ENCODE measurements at regions not wholly inside any gene's neighbourhood (a gene's known extent, or its start where the extent isn't known, plus 50 kb on each side); places are given as distances from the start of the nearest gene placed in this dataset.
"Not testable (repeated sequence)": the region's sequence is repeated elsewhere in the genome, so short reads cannot be mapped to it uniquely, and the experiment has no call there.

GRCh38 chr14:86072116-86072894 is 542.4 kb downstream of the FLRT2 start:
- TF ChIP-seq, protein P1, sequence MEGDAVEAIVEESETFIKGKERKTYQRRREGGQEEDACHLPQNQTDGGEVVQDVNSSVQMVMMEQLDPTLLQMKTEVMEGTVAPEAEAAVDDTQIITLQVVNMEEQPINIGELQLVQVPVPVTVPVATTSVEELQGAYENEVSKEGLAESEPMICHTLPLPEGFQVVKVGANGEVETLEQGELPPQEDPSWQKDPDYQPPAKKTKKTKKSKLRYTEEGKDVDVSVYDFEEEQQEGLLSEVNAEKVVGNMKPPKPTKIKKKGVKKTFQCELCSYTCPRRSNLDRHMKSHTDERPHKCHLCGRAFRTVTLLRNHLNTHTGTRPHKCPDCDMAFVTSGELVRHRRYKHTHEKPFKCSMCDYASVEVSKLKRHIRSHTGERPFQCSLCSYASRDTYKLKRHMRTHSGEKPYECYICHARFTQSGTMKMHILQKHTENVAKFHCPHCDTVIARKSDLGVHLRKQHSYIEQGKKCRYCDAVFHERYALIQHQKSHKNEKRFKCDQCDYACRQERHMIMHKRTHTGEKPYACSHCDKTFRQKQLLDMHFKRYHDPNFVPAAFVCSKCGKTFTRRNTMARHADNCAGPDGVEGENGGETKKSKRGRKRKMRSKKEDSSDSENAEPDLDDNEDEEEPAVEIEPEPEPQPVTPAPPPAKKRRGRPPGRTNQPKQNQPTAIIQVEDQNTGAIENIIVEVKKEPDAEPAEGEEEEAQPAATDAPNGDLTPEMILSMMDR (IDR thresholded peaks at IDR 0.05; ENCODE audit: insufficient read depth, low read depth, low read length) = no peak
- H3K4me3 ChIP-seq (ENCODE audit: low read depth, low read length) = no peak overlapping the region
- DNase-seq (ENCODE audit: low read depth) = no peak

- DNase-seq (ENCODE audit: low read depth) = no peak
- H3K4me3 ChIP-seq (ENCODE audit: low read depth, low read length) = no peak overlapping the region
- TF ChIP-seq, protein P1 (IDR thresholded peaks at IDR 0.05; ENCODE audit: insufficient read depth, low read depth, low read length) = no peak
Measured at GRCh38 chr14:86066651-86067050, 536.7 kb downstream of the FLRT2 start.

DNA sequence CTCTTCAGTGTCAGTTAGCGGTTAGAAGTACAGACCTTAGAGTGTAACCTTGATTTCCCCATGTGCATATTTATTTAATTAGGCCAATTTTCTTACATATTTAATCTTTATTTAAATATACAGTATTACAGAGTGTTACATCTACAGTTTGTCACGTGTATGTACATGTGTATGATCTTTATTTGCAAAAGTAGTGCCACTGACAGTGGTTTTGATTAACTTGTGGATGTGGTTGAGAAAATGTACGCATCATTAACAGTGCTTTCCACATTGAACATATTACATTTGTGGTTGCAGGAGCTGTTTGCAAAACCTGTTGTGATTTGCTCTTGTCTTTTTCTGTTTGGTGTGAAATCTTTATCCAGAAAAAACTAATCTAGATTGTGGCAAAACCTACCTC is 535.5 kb downstream of the FLRT2 start:
- no peak for DNase-seq (ENCODE audit: low read depth)
- H3K4me3 ChIP-seq (ENCODE audit: low read depth, low read length) = no peak overlapping the region
- TF ChIP-seq, protein P1 (IDR thresholded peaks at IDR 0.05; ENCODE audit: insufficient read depth, low read depth, low read length) = no peak

DNA sequence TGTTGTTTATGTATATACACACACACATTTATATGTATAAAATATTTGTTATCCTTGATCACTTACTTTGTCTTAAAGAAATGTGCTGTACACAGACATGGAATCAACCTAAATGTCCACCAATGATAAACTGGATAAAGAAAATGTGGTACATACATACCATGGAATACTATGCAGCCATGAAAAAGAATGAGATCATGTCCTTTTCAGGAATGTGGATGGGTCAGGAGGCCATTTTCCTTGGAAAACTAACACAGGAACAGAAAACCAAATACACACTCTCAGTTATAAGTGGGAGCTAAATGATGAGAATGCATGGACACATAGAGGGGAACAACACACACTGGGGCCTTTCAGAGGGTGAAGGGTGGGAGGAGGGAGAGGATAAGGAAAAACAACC is 534.7 kb downstream of the FLRT2 start:
- DNase-seq (ENCODE audit: low read depth); H3K4me3 ChIP-seq (ENCODE audit: low read depth, low read length): not testable (repeated sequence)

- peak; percentile 38 for DNase-seq (ENCODE audit: low read depth)
- no peak overlapping the region for H3K4me3 ChIP-seq (ENCODE audit: low read depth, low read length)
Measured at GRCh38 chr14:86057018-86057667, 527.2 kb downstream of the FLRT2 start.

DNA sequence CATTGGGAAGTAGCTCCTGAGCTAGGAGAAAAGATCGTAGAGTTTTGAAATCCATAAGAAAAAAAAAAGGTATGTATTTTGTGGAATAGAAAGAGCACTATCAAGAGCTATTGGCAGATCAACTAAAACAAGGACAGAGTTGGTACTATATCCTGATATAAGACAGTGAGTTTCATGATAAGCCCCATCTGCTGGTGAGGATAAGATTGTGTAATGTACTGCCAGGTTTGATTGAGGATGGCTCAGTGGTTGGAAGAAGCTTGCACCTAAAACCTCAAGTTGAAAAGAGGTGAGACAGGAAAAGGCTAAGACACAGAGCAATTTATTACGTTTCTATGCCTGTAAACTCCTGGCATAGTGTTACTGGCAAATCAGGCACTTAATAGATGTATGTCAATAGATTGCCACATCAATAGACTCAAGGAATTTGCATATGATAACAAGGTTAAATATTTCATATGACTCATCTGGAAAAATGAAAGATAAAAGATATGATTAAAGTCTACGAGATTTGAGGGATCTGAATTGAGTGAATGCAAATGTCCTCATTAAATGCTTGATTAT is 525.6 kb downstream of the FLRT2 start:
- DNase-seq (ENCODE audit: low read depth) = no peak
- TF ChIP-seq, protein P1 (IDR thresholded peaks at IDR 0.05; ENCODE audit: insufficient read depth, low read depth, low read length) = peak; percentile 13
- H3K4me3 ChIP-seq (ENCODE audit: low read depth, low read length) = no peak overlapping the region

More at GRCh38 chr14:86057018-86057667, 527.2 kb downstream of the FLRT2 start:
- TF ChIP-seq, protein P1 (IDR thresholded peaks at IDR 0.05; ENCODE audit: insufficient read depth, low read depth, low read length) = peak; percentile 85

DNA sequence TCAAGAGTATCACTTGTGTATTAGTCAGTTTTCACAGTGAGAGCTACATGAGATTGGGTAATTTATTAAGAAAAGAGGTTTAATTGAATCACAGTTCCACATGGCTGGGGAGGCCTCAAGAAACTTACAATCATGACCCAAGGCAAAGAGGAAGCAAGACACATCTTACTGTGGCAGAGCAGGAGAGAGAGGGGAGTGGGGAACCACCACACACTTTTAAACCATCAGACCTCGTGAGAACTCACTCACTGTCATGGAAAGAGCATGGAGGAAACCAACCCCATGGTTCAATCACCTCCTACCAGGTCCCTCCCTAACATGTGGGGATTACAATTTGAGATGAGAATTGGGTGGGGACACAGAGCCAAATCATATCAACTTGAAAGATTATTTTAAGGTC is 522.9 kb downstream of the FLRT2 start:
- DNase-seq (ENCODE audit: low read depth) = no peak
- TF ChIP-seq, protein P1 (IDR thresholded peaks at IDR 0.05; ENCODE audit: insufficient read depth, low read depth, low read length) = no peak
- no peak overlapping the region for H3K4me3 ChIP-seq (ENCODE audit: low read depth, low read length)

All from fibroblast of villous mesenchyme (primary cell).